IMR-90 (cell line): ENCODE measurements at regions not wholly inside any gene's neighbourhood (a gene's known extent, or its start where the extent isn't known, plus 50 kb on each side); places are given as distances from the start of the nearest gene placed in this dataset.
A peak's percentile ranks its signal among the peaks of the same experiment; 100 is the strongest.

Experiments used
- ATAC-seq: fragments of 200-7000 bp; cut with Tn5 transposase; 2 replicates; pipeline ENCODE4 v1.9.1; 2020; ENCODE audit warnings: low read depth, mild to moderate bottlenecking, moderate library complexity
- BruUV-seq: library from RNA; stranded (reverse); fragments of 400-500 nt; replicated peaks from 2 replicates; lab custom pipeline; 2021; lab: Mats Ljungman, UMichigan
- CTCF ChIA-PET: fragments of 300-600 bp; formaldehyde crosslinking; extraction: SDS; loops from one replicate; lab custom pipeline; 2021; ENCODE audit warnings: antibody characterized with exemption; lab: Yijun Ruan, JAX
- POLR2A ChIA-PET: fragments of 300-600 bp; sonication (Branson Sonifier 250); formaldehyde crosslinking; loops from one replicate; lab custom pipeline; 2022; ENCODE audit warnings: antibody characterized with exemption; ENCODE audit not compliant: unreplicated experiment; lab: Charles Lee
- DNase-seq: peaks from one replicate; pipeline ENCODE4 v3.0.0; 2013
- H2AFZ ChIP-seq: replicated peaks from 2 replicates; pipeline ENCODE3; 2013; ENCODE audit warnings: low read length, mild to moderate bottlenecking; ENCODE audit not compliant: poor library complexity
- H2AK5ac ChIP-seq: 2 replicates; pipeline ENCODE4 v1.6.1; 2013; ENCODE audit warnings: low read depth, low read length, inconsistent platforms
- H2AK9ac ChIP-seq: replicated peaks from 2 replicates; pipeline ENCODE3; 2013; ENCODE audit warnings: mild to moderate bottlenecking, low read depth, low read length, moderate library complexity; ENCODE audit not compliant: poor library complexity
- H2BK120ac ChIP-seq: 2 replicates; pipeline ENCODE4 v1.6.1; 2013; ENCODE audit warnings: low read depth, low read length, inconsistent platforms
- H2BK15ac ChIP-seq: 3 replicates; pipeline ENCODE4 v1.6.1; 2013; ENCODE audit warnings: low read depth, low read length, inconsistent platforms
- H2BK20ac ChIP-seq: 2 replicates; pipeline ENCODE4 v1.6.1; 2013; ENCODE audit warnings: low read depth, mild to moderate bottlenecking, inconsistent platforms, low read length, moderate library complexity
- H2BK5ac ChIP-seq: 2 replicates; pipeline ENCODE4 v1.6.1; 2013; ENCODE audit warnings: mild to moderate bottlenecking, low read depth, low read length, inconsistent platforms; ENCODE audit not compliant: poor library complexity, severe bottlenecking
- H3K14ac ChIP-seq: replicated peaks from 2 replicates; pipeline ENCODE4 v1.6.1; 2013; ENCODE audit warnings: low read depth, low read length, inconsistent platforms
- H3K18ac ChIP-seq: 2 replicates; pipeline ENCODE4 v1.6.1; 2013; ENCODE audit warnings: low read depth, low read length, control low read depth
- H3K23ac ChIP-seq: 2 replicates; pipeline ENCODE4 v1.6.1; 2013; ENCODE audit warnings: low read depth, low read length, inconsistent platforms
- H3K27ac ChIP-seq: 2 replicates; pipeline ENCODE4 v1.5.1; 2013; ENCODE audit warnings: mild to moderate bottlenecking, control low read depth, low read length; ENCODE audit not compliant: insufficient read depth
- H3K27me3 ChIP-seq: 2 replicates; pipeline ENCODE4 v1.6.1; 2013; ENCODE audit warnings: low read length; ENCODE audit not compliant: control insufficient read depth, insufficient read depth
- H3K36me3 ChIP-seq: 2 replicates; pipeline ENCODE4 v1.6.1; 2013; ENCODE audit warnings: low read length, mixed read lengths; ENCODE audit not compliant: control insufficient read depth, insufficient read depth
- H3K4ac ChIP-seq: 2 replicates; pipeline ENCODE4 v1.6.1; 2013; ENCODE audit warnings: low read depth, low read length, inconsistent platforms
- H3K4me1 ChIP-seq: 2 replicates; pipeline ENCODE4 v1.6.1; 2013; ENCODE audit warnings: low read length, mixed read lengths; ENCODE audit not compliant: control insufficient read depth, insufficient read depth
- H3K4me2 ChIP-seq: 2 replicates; pipeline ENCODE4 v1.6.1; 2013; ENCODE audit warnings: low read depth, mild to moderate bottlenecking, control low read depth, low read length, moderate library complexity
- H3K4me3 ChIP-seq: 2 replicates; pipeline ENCODE4 v1.5.1; 2013; ENCODE audit warnings: low read depth, mild to moderate bottlenecking, control low read depth, low read length, moderate library complexity; ENCODE audit not compliant: insufficient read depth
- H3K56ac ChIP-seq: 2 replicates; pipeline ENCODE4 v1.6.1; 2013; ENCODE audit warnings: low read length, inconsistent platforms; ENCODE audit not compliant: insufficient read depth; ENCODE audit errors: extremely low read depth
- H3K79me1 ChIP-seq, 2 experiments: 2 replicates each; pipeline ENCODE4 v1.6.1; 2013; ENCODE audit warnings: low read length in 2 of 2, inconsistent platforms in 1 of 2, low read depth in 1 of 2
- H3K9ac ChIP-seq: 2 replicates; pipeline ENCODE4 v1.6.1; 2013; ENCODE audit warnings: low read depth, low read length, control low read depth
- H3K9me1 ChIP-seq: 2 replicates; pipeline ENCODE4 v1.6.1; 2013; ENCODE audit warnings: low read length, inconsistent platforms; ENCODE audit not compliant: insufficient read depth
- H3K9me3 ChIP-seq: 2 replicates; pipeline ENCODE4 v1.6.1; 2013; ENCODE audit warnings: low read length; ENCODE audit not compliant: control insufficient read depth, insufficient read depth
- H4K20me1 ChIP-seq: 2 replicates; pipeline ENCODE4 v1.6.1; 2013; ENCODE audit warnings: low read length, inconsistent platforms; ENCODE audit not compliant: insufficient read depth
- H4K5ac ChIP-seq: 2 replicates; pipeline ENCODE4 v1.6.1; 2013; ENCODE audit warnings: mild to moderate bottlenecking, low read depth, low read length, control low read depth
- H4K8ac ChIP-seq, 2 experiments: 2 replicates each; pipeline ENCODE4 v1.6.1; 2013; ENCODE audit warnings: low read depth in 2 of 2, low read length in 2 of 2, control low read depth in 1 of 2, inconsistent platforms in 1 of 2
- H4K91ac ChIP-seq: 2 replicates; pipeline ENCODE4 v1.6.1; 2013; ENCODE audit warnings: low read depth, low read length, inconsistent platforms; ENCODE audit not compliant: insufficient read depth
- BHLHE40 ChIP-seq: fragments of 150-350 bp; IDR thresholded peaks from 2 replicates; pipeline ENCODE4 v1.6.1; 2016; ENCODE audit warnings: mild to moderate bottlenecking, low read depth, low read length
- CEBPB ChIP-seq: IDR thresholded peaks from 2 replicates; pipeline ENCODE4 v1.6.1; 2012; ENCODE audit warnings: low read depth, low read length, improper control_type of control experiment
- CHD1 ChIP-seq: IDR thresholded peaks from 2 replicates; pipeline ENCODE4 v1.6.1; 2012; ENCODE audit warnings: low read depth, low read length, improper control_type of control experiment
- CTCF ChIP-seq: conservative IDR thresholded peaks from 2 replicates; pipeline ENCODE4 v1.5.1; 2012; ENCODE audit warnings: mild to moderate bottlenecking, low read depth, low read length, improper control_type of control experiment
- ELK1 ChIP-seq: fragments of 150-350 bp; IDR thresholded peaks from 2 replicates; pipeline ENCODE4 v1.6.1; 2016; ENCODE audit warnings: low read depth, mild to moderate bottlenecking, low read length, moderate library complexity, borderline replicate concordance
- FOS ChIP-seq: fragments of 150-350 bp; IDR thresholded peaks from 2 replicates; pipeline ENCODE4 v1.6.1; 2016; ENCODE audit warnings: low read depth, low read length
- MAFK ChIP-seq: IDR thresholded peaks from 2 replicates; pipeline ENCODE4 v1.6.1; 2012; ENCODE audit warnings: low read depth, low read length, improper control_type of control experiment
- MAZ ChIP-seq: IDR thresholded peaks from 2 replicates; pipeline ENCODE4 v1.6.1; 2012; ENCODE audit warnings: low read depth, mild to moderate bottlenecking, low read length, improper control_type of control experiment, moderate library complexity, borderline replicate concordance
- MXI1 ChIP-seq: IDR thresholded peaks from 2 replicates; pipeline ENCODE4 v1.6.1; 2012; ENCODE audit warnings: low read depth, mild to moderate bottlenecking, low read length, moderate library complexity, borderline replicate concordance
- NFE2L2 ChIP-seq: fragments of 150-350 bp; IDR thresholded peaks from 2 replicates; pipeline ENCODE4 v1.6.1; 2016; ENCODE audit warnings: low read depth, mild to moderate bottlenecking, low read length
- POLR2A ChIP-seq: IDR thresholded peaks from 2 replicates; pipeline ENCODE4 v1.6.1; 2012; ENCODE audit warnings: mild to moderate bottlenecking, low read depth, low read length
- RAD21 ChIP-seq: IDR thresholded peaks from 2 replicates; pipeline ENCODE4 v1.6.1; 2012; ENCODE audit warnings: low read length, improper control_type of control experiment
- RCOR1 ChIP-seq: IDR thresholded peaks from 2 replicates; pipeline ENCODE4 v1.6.1; 2012; ENCODE audit warnings: mild to moderate bottlenecking, low read length, improper control_type of control experiment; ENCODE audit not compliant: insufficient replicate concordance
- RFX5 ChIP-seq: IDR thresholded peaks from 2 replicates; pipeline ENCODE4 v1.8.0; 2012; ENCODE audit warnings: low read depth, mild to moderate bottlenecking, low read length, moderate library complexity
- SMC3 ChIP-seq: fragments of 150-350 bp; IDR thresholded peaks from 2 replicates; pipeline ENCODE4 v1.6.1; 2016; ENCODE audit warnings: low read depth, mild to moderate bottlenecking, antibody characterized with exemption, low read length, moderate library complexity
- USF2 ChIP-seq: fragments of 150-350 bp; IDR thresholded peaks from 2 replicates; pipeline ENCODE4 v1.6.1; 2017; ENCODE audit warnings: mild to moderate bottlenecking, antibody characterized with exemption, low read length, low read depth
- dilution Hi-C: fragments of 300-500 bp; cut with HindIII; formaldehyde crosslinking; loops from one replicate; pipeline ENCODE4 v1.14.3; 2018; ENCODE audit warnings: low sequenced_read_pairs; ENCODE audit not compliant: unreplicated experiment
- in situ Hi-C: fragments of 300-500 bp; cut with MboI; formaldehyde crosslinking; loops from 3 replicates; pipeline ENCODE4 v1.14.3; 2019; ENCODE audit warnings: low sequenced_read_pairs, inconsistent platforms, mixed read lengths
- intact Hi-C: fragments of 100-400 bp; cut with micrococcal nuclease; formaldehyde crosslinking; loops from 2 replicates; pipeline ENCODE4 v1.10.0; 2022

GRCh38 chr4:148618856-148619255, 176.6 kb upstream of the NR3C2 start:
- Histone ChIP-seq H3K9me1 (no peaks in the 10 kb centered on the region), H3K18ac (no peak overlapping the region), H3K4ac (no peak overlapping the region), H4K5ac (no peak overlapping the region), H3K36me3 (no peaks in the 10 kb centered on the region), H3K14ac (no peak overlapping the region), H4K8ac (no peak overlapping the region), H3K56ac (no peak overlapping the region), H2BK15ac (no peak overlapping the region), H3K4me3 (no peak overlapping the region), H3K27me3 (no peaks in the 10 kb centered on the region), H2AK9ac (no peak overlapping the region), H3K9ac (no peak overlapping the region), H3K23ac (no peak overlapping the region), H4K20me1 (no peaks in the 10 kb centered on the region), H3K9me3 (no peaks in the 10 kb centered on the region), H2BK5ac (no peak overlapping the region), H4K91ac (no peak overlapping the region), H3K4me1 (no peaks in the 10 kb centered on the region), H3K4me2 (no peak overlapping the region), H3K27ac (no peak overlapping the region), H3K79me1 (no peaks in the 10 kb centered on the region), H2AK5ac (no peak overlapping the region), H2AFZ (no peak overlapping the region), H2BK20ac (no peak overlapping the region), H2BK120ac (no peak overlapping the region)
- no TSS peak for BruUV-seq
- CTCF ChIA-PET: no interaction called here
- POLR2A ChIA-PET: no interaction called here
- no peak for ATAC-seq
- DNase-seq: peak; percentile 13
- intact Hi-C loops (no loop called here), dilution Hi-C loops (no loop called here), in situ Hi-C loops (no loop called here)
- no peak for TF ChIP-seq MAZ
- TF ChIP-seq MXI1: no peak
- TF ChIP-seq CEBPB: no peak
- no peak for TF ChIP-seq CHD1
- no peak for TF ChIP-seq ELK1
- TF ChIP-seq POLR2A: no peak
- no peak for TF ChIP-seq RCOR1
- TF ChIP-seq BHLHE40: no peak
- no peak for TF ChIP-seq USF2
- no peak for TF ChIP-seq FOS
- TF ChIP-seq RAD21: no peak
- no peak for TF ChIP-seq RFX5
- no peak for TF ChIP-seq NFE2L2
- TF ChIP-seq CTCF: no peak
- no peak for TF ChIP-seq SMC3
- no peak for TF ChIP-seq MAFK
